GM12872 (cell line): ENCODE measurements at regions not wholly inside any gene's neighbourhood (a gene's known extent, or its start where the extent isn't known, plus 50 kb on each side); places are given as distances from the start of the nearest gene placed in this dataset.

ENCODE experiments used
- CTCF ChIP-seq: IDR thresholded peaks from 3 replicates; pipeline ENCODE4 v1.5.1; 2011; ENCODE audit warnings: low read depth, mild to moderate bottlenecking, low read length, moderate library complexity; ENCODE audit not compliant: insufficient read depth

- no peak for TF ChIP-seq CTCF
These were observed 278.7 kb upstream of the TARS1 start for GRCh38 chr5:33162057-33162456.

GRCh38 chr5:33166522-33166921 lies 274.2 kb upstream of the TARS1 start:
- no peak for TF ChIP-seq CTCF

- no peak for TF ChIP-seq CTCF
These were observed 273.8 kb upstream of the TARS1 start for GRCh38 chr5:33166948-33167347.

GRCh38 chr5:33167541-33167940 lies 273.2 kb upstream of the TARS1 start:
- TF ChIP-seq CTCF, result no peak

GRCh38 chr5:33170411-33170810 lies 270.4 kb upstream of the TARS1 start:
- no peak for TF ChIP-seq CTCF

GRCh38 chr5:33174383-33174782 lies 266.4 kb upstream of the TARS1 start:
- TF ChIP-seq CTCF, result no peak

- no peak for TF ChIP-seq CTCF
These were observed 261.5 kb upstream of the TARS1 start for GRCh38 chr5:33179301-33179700.

GRCh38 chr5:33180900-33181299 lies 259.9 kb upstream of the TARS1 start:
- no peak for TF ChIP-seq CTCF
